Activated CD4-positive, alpha-beta T cell treated with anti-CD3 and anti-CD28 coated beads for 36 hours (primary cell): ENCODE measurements at regions not wholly inside any gene's neighbourhood (a gene's known extent, or its start where the extent isn't known, plus 50 kb on each side); places are given as distances from the start of the nearest gene placed in this dataset.
"Not testable (repeated sequence)": the region's sequence is repeated elsewhere in the genome, so short reads cannot be mapped to it uniquely, and the experiment has no call there.

Experiments
- ATAC-seq: fragments of 200-7000 bp; cut with Tn5 transposase; one replicate; pipeline ENCODE4 v1.10.0; 2021; ENCODE audit warnings: mild to moderate bottlenecking, moderate library complexity
- CTCF ChIA-PET: fragments of 350-600 bp; sonication (Branson Sonifier 250); formaldehyde crosslinking; loops from one replicate; lab custom pipeline; 2021; ENCODE audit warnings: antibody characterized with exemption; lab: Charles Lee
- POLR2A ChIA-PET: fragments of 350-600 bp; sonication (Branson Sonifier 250); formaldehyde crosslinking; loops from one replicate; lab custom pipeline; 2021; ENCODE audit warnings: antibody characterized with exemption, inconsistent platforms; lab: Charles Lee
- DNase-seq: peaks from one replicate; pipeline ENCODE4 v3.0.0-alpha.2; 2020
- H3K27ac Mint-ChIP-seq: one replicate; pipeline ENCODE4 v1.8.0; 2021; ENCODE audit warnings: mixed read lengths
- H3K27me3 Mint-ChIP-seq: one replicate; pipeline ENCODE4 v1.8.0; 2021; ENCODE audit warnings: mixed read lengths
- H3K36me3 Mint-ChIP-seq: one replicate; pipeline ENCODE4 v1.8.0; 2021; ENCODE audit warnings: low read depth, mixed read lengths
- H3K4me1 Mint-ChIP-seq: one replicate; pipeline ENCODE4 v1.8.0; 2021; ENCODE audit warnings: mixed read lengths
- H3K4me3 Mint-ChIP-seq: one replicate; pipeline ENCODE4 v1.8.0; 2021; ENCODE audit warnings: mild to moderate bottlenecking, moderate library complexity, mixed read lengths
- H3K9me3 Mint-ChIP-seq: one replicate; pipeline ENCODE4 v1.8.0; 2021; ENCODE audit warnings: low read depth, mixed read lengths
- intact Hi-C, 2 experiments: fragments of 100-400 bp; cut with DNase I in 1 of 2; cut with micrococcal nuclease in 1 of 2; formaldehyde crosslinking; loops; one replicate each; pipeline versions ENCODE4 v1.14.2 to v1.15.1; 2022 to 2024; cut with DNase I, micrococcal nuclease

- ChIA-PET POLR2A (no interaction called here), CTCF (interaction anchor here (0.5 kb wide), 1 partner anchor 24 kb away, joined by 3 read pairs; no protein-coding TSS in a partner anchor)
- Mint-ChIP-seq H3K4me1 (no peaks in the 10 kb centered on the region), H3K9me3 (no peaks in the 10 kb centered on the region), H3K27me3 (peaks cover 2% of the 10 kb centered on the region), H3K4me3 (no peak overlapping the region), H3K36me3 (no peaks in the 10 kb centered on the region), H3K27ac (no peak overlapping the region)
- ATAC-seq (no peak), DNase-seq (no peak)
- intact Hi-C loops: no loop called here
Observed at GRCh38 chr20:19872001-19872400, 113.9 kb downstream of the RIN2 start.

- H3K27me3 Mint-ChIP-seq: peaks cover 2% of the 10 kb centered on the region
- H3K36me3 Mint-ChIP-seq: no peaks in the 10 kb centered on the region
- DNase-seq (no peak), ATAC-seq (no peak)
- H3K4me3 Mint-ChIP-seq: no peak overlapping the region
- intact Hi-C loops: no loop called here
- H3K4me1 Mint-ChIP-seq: no peaks in the 10 kb centered on the region
- POLR2A ChIA-PET: no interaction called here
- CTCF ChIA-PET: no interaction called here
- H3K9me3 Mint-ChIP-seq: no peaks in the 10 kb centered on the region
- no peak overlapping the region for H3K27ac Mint-ChIP-seq
Observed at GRCh38 chr20:19874040-19874727, 116.1 kb downstream of the RIN2 start.

GRCh38 chr20:19875376-19876221, 117.5 kb downstream of the RIN2 start:
- ATAC-seq (no peak), DNase-seq (no peak)
- intact Hi-C loops: no loop called here
- Mint-ChIP-seq H3K27ac (no peak overlapping the region), H3K36me3 (no peaks in the 10 kb centered on the region), H3K27me3 (peaks cover 2% of the 10 kb centered on the region), H3K9me3 (no peaks in the 10 kb centered on the region), H3K4me1 (no peaks in the 10 kb centered on the region), H3K4me3 (no peak overlapping the region)
- ChIA-PET CTCF (interaction anchor here (1.0 kb wide), 1 partner anchor 13 kb away, joined by 3 read pairs; no protein-coding TSS in a partner anchor), POLR2A (no interaction called here)

GRCh38 chr20:19876828-19877460, 118.9 kb downstream of the RIN2 start:
- Mint-ChIP-seq H3K27ac (no peak overlapping the region), H3K27me3 (peaks cover 2% of the 10 kb centered on the region), H3K36me3 (no peaks in the 10 kb centered on the region), H3K4me3 (no peak overlapping the region), H3K4me1 (no peaks in the 10 kb centered on the region), H3K9me3 (no peaks in the 10 kb centered on the region)
- ChIA-PET POLR2A (no interaction called here), CTCF (no interaction called here)
- ATAC-seq (no peak), DNase-seq (no peak)
- intact Hi-C loops: no loop called here

- H3K9me3 Mint-ChIP-seq, H3K4me3 Mint-ChIP-seq, CTCF ChIA-PET, H3K4me1 Mint-ChIP-seq, DNase-seq, ATAC-seq, H3K36me3 Mint-ChIP-seq, POLR2A ChIA-PET, H3K27ac Mint-ChIP-seq, H3K27me3 Mint-ChIP-seq, intact Hi-C loops: not testable (repeated sequence)
Observed at GRCh38 chr20:19879874-19880255, 121.8 kb downstream of the RIN2 start.

- POLR2A ChIA-PET: no interaction called here
- CTCF ChIA-PET: no interaction called here
- Mint-ChIP-seq H3K4me3 (no peak overlapping the region), H3K4me1 (no peaks in the 10 kb centered on the region), H3K27me3 (no peaks in the 10 kb centered on the region), H3K27ac (no peak overlapping the region), H3K9me3 (no peaks in the 10 kb centered on the region), H3K36me3 (no peaks in the 10 kb centered on the region)
- no peak for ATAC-seq
- no peak for DNase-seq
- intact Hi-C loops: no loop called here
Observed at GRCh38 chr20:19880256-19881079, 122.4 kb downstream of the RIN2 start.

- ChIA-PET CTCF (interaction anchor here (0.5 to 0.6 kb wide), 2 partner anchors 32 to 665 kb away, joined by 4 read pairs; no protein-coding TSS in a partner anchor), POLR2A (no interaction called here)
- H3K27ac Mint-ChIP-seq: no peak overlapping the region
- no peaks in the 10 kb centered on the region for H3K27me3 Mint-ChIP-seq
- ATAC-seq (no peak), DNase-seq (no peak)
- no peaks in the 10 kb centered on the region for H3K36me3 Mint-ChIP-seq
- no peaks in the 10 kb centered on the region for H3K4me1 Mint-ChIP-seq
- H3K9me3 Mint-ChIP-seq: no peaks in the 10 kb centered on the region
- intact Hi-C loops: no loop called here
- H3K4me3 Mint-ChIP-seq: no peak overlapping the region
Observed at GRCh38 chr20:19881080-19881840, 123.2 kb downstream of the RIN2 start.

- Mint-ChIP-seq H3K4me1 (no peaks in the 10 kb centered on the region), H3K4me3 (no peak overlapping the region), H3K9me3 (no peaks in the 10 kb centered on the region), H3K27me3 (no peaks in the 10 kb centered on the region), H3K36me3 (no peaks in the 10 kb centered on the region), H3K27ac (no peak overlapping the region)
- intact Hi-C loops: no loop called here
- CTCF ChIA-PET: interaction anchor here (0.5 kb wide), 1 partner anchor 666 kb away, joined by 4 read pairs; no protein-coding TSS in a partner anchor
- POLR2A ChIA-PET: no interaction called here
- DNase-seq: no peak
- ATAC-seq: no peak
Observed at GRCh38 chr20:19881990-19882389, 123.9 kb downstream of the RIN2 start.

GRCh38 chr20:19882446-19882845, 124.4 kb downstream of the RIN2 start:
- Mint-ChIP-seq H3K27ac (no peak overlapping the region), H3K4me3 (no peak overlapping the region), H3K27me3 (no peaks in the 10 kb centered on the region), H3K9me3 (no peaks in the 10 kb centered on the region), H3K36me3 (no peaks in the 10 kb centered on the region), H3K4me1 (no peaks in the 10 kb centered on the region)
- ChIA-PET CTCF (no interaction called here), POLR2A (no interaction called here)
- ATAC-seq: no peak
- intact Hi-C loops: no loop called here
- no peak for DNase-seq

- intact Hi-C loops: no loop called here
- POLR2A ChIA-PET: no interaction called here
- Mint-ChIP-seq H3K27ac (no peak overlapping the region), H3K27me3 (no peaks in the 10 kb centered on the region), H3K4me3 (no peak overlapping the region), H3K36me3 (no peaks in the 10 kb centered on the region), H3K9me3 (no peaks in the 10 kb centered on the region), H3K4me1 (no peaks in the 10 kb centered on the region)
- ATAC-seq (no peak), DNase-seq (no peak)
- CTCF ChIA-PET: no interaction called here
Observed at GRCh38 chr20:19883501-19883900, 125.4 kb downstream of the RIN2 start.

- Mint-ChIP-seq H3K27ac (no peak overlapping the region), H3K36me3 (no peaks in the 10 kb centered on the region), H3K4me1 (no peaks in the 10 kb centered on the region), H3K9me3 (no peaks in the 10 kb centered on the region), H3K4me3 (no peak overlapping the region), H3K27me3 (peaks cover 9% of the 10 kb centered on the region)
- ATAC-seq (no peak), DNase-seq (no peak)
- intact Hi-C loops: no loop called here
- ChIA-PET POLR2A (no interaction called here), CTCF (no interaction called here)
Observed at GRCh38 chr20:19885594-19885938, 127.5 kb downstream of the RIN2 start.
